ENCODE measurements at regions not wholly inside any gene's neighbourhood (a gene's known extent, or its start where the extent isn't known, plus 50 kb on each side); places are given as distances from the start of the nearest gene placed in this dataset.
"Not testable (repeated sequence)": the region's sequence is repeated elsewhere in the genome, so short reads cannot be mapped to it uniquely, and the experiment has no call there.

DNA sequence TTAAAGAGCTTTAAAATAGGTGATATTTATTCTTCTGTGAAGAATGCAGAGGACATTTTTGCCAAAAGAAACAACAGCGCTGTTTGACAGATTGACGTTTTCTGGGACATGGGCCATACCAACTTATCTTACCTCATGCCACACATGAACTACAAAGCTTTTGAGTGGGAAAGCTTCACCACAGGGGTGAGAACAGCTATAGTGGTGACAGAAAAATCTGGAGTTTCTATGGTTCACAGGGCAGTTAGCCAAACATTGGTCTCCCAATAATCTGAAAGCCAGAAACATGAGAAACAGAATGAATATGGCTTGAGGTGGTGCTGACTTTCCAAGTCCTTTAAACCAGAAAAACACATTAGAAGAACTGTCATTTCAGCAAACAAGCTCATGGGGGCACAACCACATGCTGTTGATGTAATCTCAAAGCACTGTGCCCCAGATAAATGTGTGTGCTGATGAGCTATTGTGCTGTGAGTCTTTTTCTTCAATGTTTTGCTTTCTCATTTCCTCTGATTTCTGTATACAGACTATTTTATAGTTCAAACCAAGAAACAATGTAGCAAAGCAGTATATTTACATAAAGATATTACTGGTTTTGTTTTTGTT, 905.4 kb downstream of the SLC16A7 start:
- DNase-seq (ENCODE audit: low read depth in 3 of 3), result no peak

DNA sequence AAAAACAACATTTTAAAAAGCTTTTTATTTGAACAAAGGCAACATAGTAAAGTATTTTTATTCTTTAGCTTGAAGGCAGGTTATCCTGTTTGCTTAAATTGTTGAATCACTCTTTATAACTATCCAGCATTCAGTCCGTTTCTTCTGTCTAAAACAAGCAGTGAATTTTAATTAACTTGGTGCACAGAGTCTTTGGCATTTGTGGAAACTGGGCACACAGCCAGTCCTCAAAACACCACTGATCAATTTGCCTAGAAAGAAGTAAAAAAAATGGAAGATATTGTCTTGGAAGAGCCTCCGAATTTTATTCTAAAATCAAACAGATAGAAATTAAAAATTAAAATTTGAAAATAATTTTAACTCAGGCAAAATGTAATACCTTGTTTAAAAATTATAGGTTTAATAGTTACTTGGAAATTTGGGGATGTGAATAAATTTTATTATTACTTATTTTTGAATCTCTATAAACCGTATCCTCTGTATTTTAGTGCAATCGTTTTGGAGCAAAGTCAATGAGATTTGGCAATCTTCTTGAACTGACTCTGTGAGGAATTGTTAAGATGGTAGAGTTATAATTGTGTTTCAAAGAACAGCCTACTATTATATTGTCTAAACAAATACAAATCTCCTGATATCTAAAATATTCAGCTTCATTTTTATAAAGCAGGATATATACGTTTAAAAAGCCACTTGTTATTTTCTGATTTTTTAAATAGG, 927.0 kb downstream of the SLC16A7 start:
- DNase-seq (ENCODE audit: low read depth in 3 of 3), result no peak

DNA sequence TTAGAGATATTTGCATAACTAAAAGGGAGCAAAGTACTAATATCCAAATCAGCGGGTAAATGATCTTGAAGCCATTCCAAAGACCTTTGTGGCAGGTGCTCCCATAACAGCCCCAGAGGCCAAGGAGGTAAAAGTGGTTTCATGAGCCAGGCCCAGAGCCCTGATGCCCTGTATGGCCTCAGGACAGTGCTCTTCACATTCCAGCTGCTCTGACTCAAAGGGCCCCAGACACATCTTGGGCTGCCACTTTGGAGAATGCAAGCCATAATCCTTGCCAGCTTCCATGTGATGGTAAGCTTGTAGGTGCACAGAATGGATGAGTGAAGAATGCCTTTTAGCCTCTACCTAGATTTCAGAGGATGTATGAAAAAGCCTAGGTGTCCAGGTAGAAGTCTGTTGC, 933.4 kb downstream of the SLC16A7 start:
- DNase-seq (ENCODE audit: low read depth in 3 of 3), result no peak

DNA sequence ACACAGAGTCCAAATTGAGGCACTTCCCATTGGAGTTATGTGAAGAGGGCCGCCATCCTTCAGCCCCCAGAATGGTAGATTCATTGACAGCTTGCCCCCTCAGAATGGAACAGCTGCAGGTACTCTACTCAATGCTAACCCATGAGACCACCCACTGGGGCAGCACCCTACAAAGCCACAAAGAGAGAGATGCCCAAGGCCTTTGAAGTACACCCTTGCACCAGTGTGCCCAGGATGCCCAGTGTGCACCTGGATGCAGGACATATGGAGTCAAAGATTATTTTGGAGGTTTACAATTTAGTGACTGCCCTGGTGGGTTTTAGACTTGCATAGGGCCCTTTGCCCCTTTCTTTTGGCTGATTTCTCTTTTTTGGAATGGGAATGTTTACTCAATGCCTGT, 933.9 kb downstream of the SLC16A7 start:
- DNase-seq (ENCODE audit: low read depth in 3 of 3), result no peak

- DNase-seq (ENCODE audit: low read depth in 3 of 3), result no peak
Measured at GRCh38 chr12:60535363-60535762, 939.5 kb downstream of the SLC16A7 start.

GRCh38 chr12:60539592-60539991, 943.8 kb downstream of the SLC16A7 start:
- no peak for DNase-seq (ENCODE audit: low read depth in 3 of 3)

DNA sequence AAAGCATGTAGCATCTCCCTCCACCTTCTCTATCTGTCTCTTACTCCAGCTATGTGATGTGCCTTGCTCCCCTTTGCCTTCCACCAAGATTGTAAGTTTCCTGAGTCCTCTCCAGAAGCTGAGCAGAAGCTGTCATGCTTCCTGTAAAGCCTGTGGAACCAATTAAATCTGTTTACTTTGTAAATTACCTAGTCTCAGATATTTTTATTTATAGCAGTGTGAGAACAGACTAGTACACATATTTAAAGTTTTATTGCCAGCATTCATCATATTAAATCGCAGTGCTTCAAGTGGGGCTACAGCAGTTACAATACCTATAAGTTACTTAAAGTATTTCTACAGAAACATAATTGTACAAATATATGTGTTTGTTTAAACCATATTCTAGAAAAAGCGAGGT, 973.1 kb downstream of the SLC16A7 start:
- no peak for DNase-seq (ENCODE audit: low read depth in 3 of 3)

- DNase-seq (ENCODE audit: low read depth in 3 of 3), result no peak
Measured at GRCh38 chr12:60577607-60578006, 981.8 kb downstream of the SLC16A7 start.

- DNase-seq (ENCODE audit: low read depth in 3 of 3), result not testable (repeated sequence)
Measured at GRCh38 chr12:60587664-60588063, 991.8 kb downstream of the SLC16A7 start.

- DNase-seq (ENCODE audit: low read depth in 3 of 3), result no peak
Measured at GRCh38 chr12:60594035-60594711, 998.3 kb downstream of the SLC16A7 start.

GRCh38 chr12:60602601-60603000, 1006.8 kb downstream of the SLC16A7 start:
- no peak for DNase-seq (ENCODE audit: low read depth in 3 of 3)

- DNase-seq (ENCODE audit: low read depth in 3 of 3), result not testable (repeated sequence)
Measured at GRCh38 chr12:60603475-60603874, 1007.6 kb downstream of the SLC16A7 start.

DNA sequence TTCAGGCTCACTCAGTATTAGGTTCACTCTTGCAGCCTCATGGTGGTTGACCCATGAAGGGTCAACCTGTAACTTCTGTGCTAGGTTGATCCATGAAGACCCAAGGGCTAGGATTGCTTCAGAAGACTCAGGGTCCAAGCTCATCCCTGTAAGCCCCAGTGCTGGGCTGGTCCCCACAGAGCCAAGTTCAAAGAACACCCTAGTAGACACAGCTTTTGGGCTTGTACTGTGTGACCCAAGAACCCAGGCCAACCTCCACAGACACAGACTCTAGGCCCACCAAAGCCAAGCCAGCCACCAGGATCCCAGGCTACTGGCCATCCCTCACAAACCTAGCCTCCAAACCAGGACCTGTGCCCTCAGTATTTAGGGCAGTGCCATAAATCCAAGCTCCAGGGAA, 1020.6 kb downstream of the SLC16A7 start:
- no peak for DNase-seq (ENCODE audit: low read depth in 3 of 3)

DNA sequence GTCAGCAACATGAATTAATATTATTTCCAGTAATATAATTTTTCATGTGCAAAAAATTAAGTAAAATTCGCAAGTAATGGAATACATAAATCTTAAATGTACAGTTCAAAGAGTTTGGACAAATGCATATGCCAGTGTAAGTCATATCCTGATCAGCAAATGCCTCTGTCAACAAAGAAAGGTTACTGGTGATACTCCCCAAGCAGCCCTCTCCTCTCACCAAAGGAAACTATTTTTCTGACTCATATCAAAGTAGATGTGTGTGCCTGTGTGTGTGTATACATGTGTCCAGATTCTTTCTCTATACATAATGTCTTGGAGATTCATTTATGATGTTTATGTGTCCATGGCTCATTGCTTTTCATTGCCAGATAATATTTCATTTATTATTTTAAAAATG, 1035.0 kb downstream of the SLC16A7 start:
- DNase-seq (ENCODE audit: low read depth in 3 of 3), result no peak

DNA sequence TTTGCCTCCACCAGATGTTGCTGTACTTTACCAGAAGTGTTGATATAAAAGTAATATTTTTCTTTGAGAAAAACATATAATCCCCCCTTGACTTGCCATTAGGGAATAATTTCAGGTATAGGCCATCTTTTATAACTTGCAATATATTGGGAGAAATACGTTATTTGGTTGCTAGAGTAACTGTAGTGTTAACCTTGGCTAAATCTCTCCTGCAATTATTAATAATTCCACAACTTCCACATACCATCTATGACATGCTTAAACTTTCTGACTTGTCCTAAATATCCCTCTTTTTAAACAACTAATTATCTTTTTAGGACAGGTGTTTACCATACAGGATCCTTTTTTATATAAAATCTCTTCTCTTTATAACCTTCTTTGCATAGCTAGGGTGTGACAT, 1048.2 kb downstream of the SLC16A7 start:
- DNase-seq (ENCODE audit: low read depth in 3 of 3), result no peak

GRCh38 chr12:60666895-60667294, 1071.1 kb downstream of the SLC16A7 start:
- DNase-seq (ENCODE audit: low read depth in 3 of 3), result no peak

- DNase-seq (ENCODE audit: low read depth in 3 of 3), result no peak
Measured at GRCh38 chr12:60672949-60673348, 1077.1 kb downstream of the SLC16A7 start.

- DNase-seq (ENCODE audit: low read depth in 3 of 3), result no peak
Measured at GRCh38 chr12:60684988-60685655, 1089.3 kb downstream of the SLC16A7 start.

- DNase-seq (ENCODE audit: low read depth in 3 of 3), result no peak
Measured at GRCh38 chr12:60689137-60689536, 1093.3 kb downstream of the SLC16A7 start.

DNA sequence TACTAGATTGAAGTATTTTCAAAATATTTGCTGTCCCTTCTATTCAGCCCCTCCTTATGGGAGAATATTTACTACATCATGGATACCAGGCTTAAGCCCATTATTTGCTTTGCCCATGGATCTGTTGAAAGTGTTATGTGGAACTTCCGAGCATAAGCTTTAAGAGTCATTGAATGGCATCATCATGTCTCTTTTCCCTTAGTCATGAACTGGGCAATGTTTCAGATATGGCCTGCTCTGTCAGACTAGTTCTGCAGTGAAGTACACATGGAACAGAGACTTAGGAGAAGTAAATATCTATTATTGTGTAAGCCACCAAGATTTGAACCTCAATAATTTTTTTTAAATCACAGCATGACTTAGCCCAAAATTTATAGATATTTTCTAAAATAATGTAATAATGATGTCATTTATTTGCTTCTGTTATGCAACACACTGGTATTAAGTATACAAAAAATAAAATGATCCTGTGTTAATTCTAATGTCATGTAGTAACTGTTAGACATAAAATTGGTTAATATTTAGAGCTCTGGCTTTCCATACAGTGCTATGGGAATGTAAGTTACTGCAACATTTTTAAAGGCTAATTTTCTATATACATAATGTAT, 1097.3 kb downstream of the SLC16A7 start:
- no peak for DNase-seq (ENCODE audit: low read depth in 3 of 3)

GRCh38 chr12:60704171-60704914, 1108.5 kb downstream of the SLC16A7 start:
- DNase-seq (ENCODE audit: low read depth in 3 of 3), result no peak
